IPS DF 19.7 (cell line): ENCODE measurements at regions not wholly inside any gene's neighbourhood (a gene's known extent, or its start where the extent isn't known, plus 50 kb on each side); places are given as distances from the start of the nearest gene placed in this dataset.

Experiments
- DNase-seq: peaks from one replicate; pipeline ENCODE4 v3.0.0-alpha.2; 2013; ENCODE audit warnings: low read depth, low spot score

DNA sequence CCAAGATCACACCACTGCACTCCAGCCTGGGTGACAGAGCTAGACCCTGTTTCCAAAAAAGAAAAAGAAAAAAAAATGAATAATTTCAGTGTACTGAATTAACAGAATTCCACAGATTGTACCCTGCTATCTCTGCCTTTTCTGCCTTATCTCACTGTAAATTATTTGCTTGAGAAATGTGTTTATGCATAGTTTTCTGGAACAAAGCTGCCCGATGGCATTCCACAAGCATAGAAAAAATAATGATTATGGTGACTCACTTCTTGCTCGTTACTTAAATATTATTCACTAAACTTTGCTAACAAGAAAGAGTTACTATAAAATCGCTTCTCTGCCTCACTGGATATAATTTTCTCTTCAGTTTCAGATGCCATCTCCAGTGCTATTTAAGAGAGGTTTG, 88.7 kb upstream of the FAM169A start:
- DNase-seq, result no peak

- no peak for DNase-seq
These were observed 87.9 kb upstream of the FAM169A start for GRCh38 chr5:74953937-74954720.

DNA sequence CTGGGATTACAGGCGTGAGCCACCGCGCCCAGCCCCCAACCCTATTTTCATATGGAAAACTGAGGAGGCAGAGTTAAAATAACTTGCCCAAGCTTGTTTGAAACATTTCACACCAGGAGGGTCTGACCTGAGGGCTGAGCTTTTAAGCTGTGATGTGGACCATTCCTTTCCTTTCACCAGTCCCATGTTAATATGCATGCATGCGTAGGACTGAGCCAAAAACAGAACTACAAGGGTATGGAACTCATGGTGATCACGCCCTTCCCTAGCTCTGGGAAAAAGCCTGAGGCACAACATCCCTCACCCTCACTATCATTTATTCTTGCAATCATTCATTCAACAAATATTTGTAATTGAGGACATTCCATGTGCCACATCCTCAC, 87.4 kb upstream of the FAM169A start:
- DNase-seq, result no peak

- no peak for DNase-seq
These were observed 86.2 kb upstream of the FAM169A start for GRCh38 chr5:74952406-74952805.

GRCh38 chr5:74951865-74952264, 85.7 kb upstream of the FAM169A start:
- no peak for DNase-seq

- DNase-seq, result no peak
These were observed 84.8 kb upstream of the FAM169A start for GRCh38 chr5:74950836-74951515.

- DNase-seq, result no peak
These were observed 83.8 kb upstream of the FAM169A start for GRCh38 chr5:74949976-74950375.

GRCh38 chr5:74948031-74948546, 81.9 kb upstream of the FAM169A start:
- peak; percentile 28 for DNase-seq

DNA sequence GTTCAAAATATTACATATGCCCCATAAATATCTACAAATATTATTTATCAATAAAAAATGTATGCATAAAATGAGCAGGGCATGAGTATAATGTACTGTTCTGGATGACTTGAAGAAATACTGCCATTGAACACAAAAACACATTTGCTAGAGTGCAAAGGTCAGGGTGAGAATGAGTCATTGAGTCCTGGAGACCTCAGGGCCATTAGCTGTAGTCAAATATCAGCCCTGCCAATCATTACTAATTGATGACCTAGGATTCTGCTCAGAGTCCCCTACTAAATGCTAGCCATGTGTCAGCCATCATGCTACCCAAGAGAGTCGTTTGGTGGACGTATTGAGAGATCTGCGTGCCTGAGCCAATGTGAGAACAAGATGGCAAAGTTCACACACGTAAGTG, 80.3 kb upstream of the FAM169A start:
- DNase-seq, result no peak

GRCh38 chr5:74945561-74946165, 79.5 kb upstream of the FAM169A start:
- no peak for DNase-seq

- DNase-seq, result no peak
These were observed 77.7 kb upstream of the FAM169A start for GRCh38 chr5:74943905-74944304.

GRCh38 chr5:74942622-74943286, 76.6 kb upstream of the FAM169A start:
- DNase-seq, result no peak

- no peak for DNase-seq
These were observed 74.7 kb upstream of the FAM169A start for GRCh38 chr5:74940782-74941353.

GRCh38 chr5:74938250-74938933, 72.2 kb upstream of the FAM169A start:
- no peak for DNase-seq

DNA sequence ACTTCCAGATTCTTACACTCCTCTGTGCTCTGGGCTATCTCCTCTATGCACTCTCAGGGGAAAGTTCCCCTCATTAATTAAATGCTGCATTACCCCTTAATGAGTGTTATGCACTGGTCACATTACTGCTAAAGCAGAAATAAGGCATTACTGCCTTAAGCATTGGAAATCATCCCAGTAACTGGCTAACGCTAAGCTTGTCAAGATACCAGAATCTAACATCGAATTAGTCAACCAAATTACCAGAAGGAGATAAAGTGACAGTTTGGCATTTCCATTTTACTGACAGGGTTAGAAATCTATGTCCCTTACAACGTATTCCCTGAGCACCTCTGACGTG, 69.5 kb upstream of the FAM169A start:
- DNase-seq, result no peak

GRCh38 chr5:74934949-74935751, 69.0 kb upstream of the FAM169A start:
- no peak for DNase-seq

DNA sequence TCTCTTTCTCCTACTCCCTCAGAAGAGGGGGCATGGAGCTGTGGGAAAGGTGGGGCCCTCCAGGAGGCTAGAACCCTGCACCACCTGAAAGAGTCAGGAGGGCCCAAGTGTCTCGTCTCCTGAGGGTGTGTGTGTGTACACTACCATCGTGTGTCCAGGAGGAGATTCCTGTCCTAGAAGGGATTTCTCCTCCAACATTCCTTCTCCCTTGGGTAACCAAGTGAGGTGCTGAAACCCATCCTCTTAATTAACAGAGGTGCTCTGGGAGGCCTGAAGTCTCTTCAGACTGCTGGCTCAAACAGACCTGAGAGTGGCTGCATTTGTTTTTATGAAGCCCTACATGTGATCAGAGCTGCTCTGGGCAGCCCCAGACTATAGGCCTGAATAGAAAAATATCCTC, 61.1 kb upstream of the FAM169A start:
- no peak for DNase-seq

DNA sequence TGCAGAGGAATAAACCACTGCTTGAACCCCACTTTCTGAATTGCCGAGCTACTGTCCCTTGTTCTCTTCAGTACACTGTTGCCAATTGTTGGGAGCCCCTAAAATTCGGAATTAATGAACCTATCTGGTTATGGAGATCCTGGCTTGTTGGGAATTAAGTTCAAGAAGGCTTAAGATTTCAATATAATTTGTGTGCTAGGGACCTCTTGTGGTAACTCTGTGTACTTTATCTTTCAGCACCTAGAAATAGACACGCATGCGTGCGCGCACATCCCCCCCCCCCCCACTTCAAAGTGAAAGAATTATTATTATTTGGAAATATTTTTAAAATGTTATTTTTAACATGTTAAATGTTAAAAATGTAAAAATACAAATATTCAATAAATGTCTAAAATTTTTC, 53.3 kb upstream of the FAM169A start:
- no peak for DNase-seq

GRCh38 chr5:74919041-74919440, 52.9 kb upstream of the FAM169A start:
- DNase-seq, result no peak

GRCh38 chr5:74918232-74918669, 52.1 kb upstream of the FAM169A start:
- DNase-seq, result no peak
